HG03064 (cell line): ENCODE measurements at regions not wholly inside any gene's neighbourhood (a gene's known extent, or its start where the extent isn't known, plus 50 kb on each side); places are given as distances from the start of the nearest gene placed in this dataset.
"Not testable (repeated sequence)": the region's sequence is repeated elsewhere in the genome, so short reads cannot be mapped to it uniquely, and the experiment has no call there.

ENCODE experiments used
- ATAC-seq: cut with Tn5 transposase; IDR thresholded peaks from one replicate; pipeline ENCODE4 v1.9.1; 2021; ENCODE audit warnings: low read depth; ENCODE audit not compliant: unreplicated experiment

DNA sequence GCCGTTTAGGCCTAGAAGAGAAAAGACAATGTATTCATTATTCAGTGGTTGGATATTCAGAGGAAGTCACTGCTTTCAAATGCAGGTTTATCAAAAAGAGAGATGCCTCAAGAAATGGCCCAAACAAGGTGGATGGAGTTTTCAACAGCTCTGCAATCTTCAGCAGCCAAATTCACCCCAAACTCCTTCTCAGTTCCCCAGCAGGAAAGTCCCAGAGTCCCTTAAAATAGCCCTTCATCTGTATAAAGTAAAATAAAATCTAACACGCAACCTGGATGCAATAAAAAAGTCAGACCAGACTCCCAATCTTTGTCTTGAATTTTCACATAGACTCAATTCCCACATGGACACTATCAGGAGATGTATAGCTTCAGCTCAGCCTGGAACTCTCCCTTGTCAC lies 101.6 kb upstream of the SPATA12 start:
- no peak for ATAC-seq

DNA sequence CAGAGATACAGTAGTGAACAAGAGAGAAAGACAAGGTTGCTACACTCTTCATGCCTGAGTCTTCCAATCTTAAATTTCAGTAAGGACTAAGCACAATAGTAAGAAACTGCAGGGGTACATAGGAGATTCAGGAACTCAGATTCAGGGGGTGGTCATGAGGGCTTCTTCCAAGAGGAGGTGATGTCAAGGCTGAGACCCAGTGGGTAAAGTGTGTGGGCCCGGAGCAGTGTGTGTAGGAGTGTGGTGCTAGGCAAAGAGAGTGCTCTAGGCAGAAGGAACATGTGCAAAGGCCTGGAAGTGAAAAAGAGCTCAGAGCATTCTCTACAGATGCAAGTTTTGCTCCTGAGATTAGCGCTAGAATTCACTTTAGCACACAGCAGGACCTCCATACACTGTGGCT lies 102.9 kb upstream of the SPATA12 start:
- ATAC-seq = no peak

DNA sequence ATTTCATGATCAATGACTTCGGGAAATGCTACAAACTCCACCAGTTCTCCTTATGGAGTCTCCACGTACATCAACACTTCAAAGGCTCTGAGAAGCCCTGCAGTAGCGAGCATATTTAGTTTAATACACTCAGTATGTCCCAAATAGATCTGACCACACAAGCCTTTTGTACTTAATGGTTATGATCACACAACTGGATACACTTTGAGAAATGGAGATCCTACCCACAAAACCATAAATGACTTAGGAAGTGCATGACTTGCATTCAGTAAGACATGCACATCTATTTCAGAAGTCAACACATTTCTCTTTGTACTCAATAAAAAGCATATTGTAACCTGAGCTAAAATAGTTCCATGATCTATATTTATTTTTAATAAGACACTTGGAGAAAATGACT lies 103.6 kb upstream of the SPATA12 start:
- no peak for ATAC-seq

DNA sequence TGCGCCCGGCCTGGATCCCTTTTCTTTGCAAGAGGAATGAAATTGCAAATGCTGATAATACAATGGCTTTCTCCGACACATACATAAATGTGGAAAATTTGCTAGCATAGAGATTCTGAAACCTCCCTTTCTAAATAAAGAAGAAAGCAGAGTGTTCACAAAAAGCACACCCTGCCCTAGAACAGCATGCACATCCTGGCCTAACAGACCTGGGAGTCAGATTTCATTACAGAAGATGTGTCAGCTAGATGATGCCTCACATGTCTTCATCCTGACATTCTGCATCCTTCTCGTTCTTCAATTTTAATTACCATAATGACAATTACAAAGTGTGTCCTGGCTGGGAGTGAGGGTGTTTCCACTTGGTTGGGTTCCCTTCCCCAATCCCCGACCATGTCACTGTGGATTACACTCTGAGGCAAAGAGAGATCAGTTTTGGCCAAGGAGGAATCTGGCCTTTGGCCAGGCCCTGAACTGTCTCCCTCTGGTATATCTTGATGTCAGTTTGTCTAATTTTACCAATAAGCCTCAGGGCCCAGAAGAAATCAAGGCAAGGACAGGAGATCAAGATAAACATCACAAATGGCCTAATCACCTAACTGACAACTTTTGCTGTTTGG lies 104.9 kb upstream of the SPATA12 start:
- no peak for ATAC-seq

DNA sequence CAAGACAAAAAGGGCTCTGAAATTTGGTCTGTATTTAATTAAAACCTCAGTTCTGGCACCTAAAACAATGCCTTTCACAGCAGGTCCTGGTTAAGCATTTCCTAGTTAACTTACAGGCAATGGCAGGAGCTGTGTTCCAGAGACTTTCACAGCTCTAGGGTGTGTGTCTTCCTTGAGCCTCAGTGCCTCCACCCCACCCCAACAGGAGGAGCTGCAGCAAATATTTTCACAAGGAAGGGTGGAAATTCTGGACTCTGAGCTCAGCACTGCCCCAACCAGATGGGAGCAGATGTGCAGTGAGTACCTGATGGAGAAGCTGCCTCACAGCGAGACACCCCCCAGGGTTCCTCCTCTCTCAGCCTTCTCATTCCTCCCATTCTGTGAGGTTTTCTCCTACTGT lies 106.3 kb upstream of the SPATA12 start:
- ATAC-seq = no peak

DNA sequence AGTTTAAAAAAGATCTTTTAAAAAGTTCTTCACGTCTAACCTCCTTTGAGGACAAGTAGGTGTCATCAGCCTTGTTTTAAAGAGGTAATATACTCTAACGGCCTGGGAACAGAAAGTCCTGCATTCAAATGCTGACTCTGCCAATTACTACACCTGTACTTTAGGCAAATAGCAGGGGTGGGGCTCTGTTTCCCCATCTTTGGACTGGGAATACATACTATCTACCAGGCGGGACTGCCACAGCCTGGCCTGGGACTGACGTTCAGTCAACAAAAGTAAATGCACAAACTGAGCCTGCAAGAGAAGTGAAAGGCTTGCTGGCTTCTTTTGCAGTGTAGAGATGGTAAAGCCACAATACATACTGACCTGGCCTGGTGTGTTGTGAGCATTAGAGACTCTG lies 107.6 kb upstream of the SPATA12 start:
- ATAC-seq = no peak

DNA sequence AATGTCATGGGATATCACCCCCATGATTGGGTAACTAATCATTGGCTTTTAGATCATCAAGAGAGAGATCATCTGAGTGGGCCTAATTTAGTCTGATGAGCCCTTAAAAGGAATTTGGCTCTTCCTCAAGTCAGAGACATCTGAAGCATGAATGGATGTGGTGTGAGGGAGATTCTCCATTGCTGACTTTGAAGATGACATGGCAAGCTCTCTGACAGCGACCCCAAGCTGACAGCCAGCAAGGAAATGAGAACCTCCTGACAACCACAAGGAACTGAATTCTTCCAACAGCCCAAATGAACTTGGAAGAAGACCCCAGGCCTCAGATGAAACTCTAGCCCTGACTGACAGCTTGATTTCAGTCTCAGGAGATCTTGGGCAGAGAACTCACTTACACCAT lies 108.4 kb upstream of the SPATA12 start:
- no peak for ATAC-seq

DNA sequence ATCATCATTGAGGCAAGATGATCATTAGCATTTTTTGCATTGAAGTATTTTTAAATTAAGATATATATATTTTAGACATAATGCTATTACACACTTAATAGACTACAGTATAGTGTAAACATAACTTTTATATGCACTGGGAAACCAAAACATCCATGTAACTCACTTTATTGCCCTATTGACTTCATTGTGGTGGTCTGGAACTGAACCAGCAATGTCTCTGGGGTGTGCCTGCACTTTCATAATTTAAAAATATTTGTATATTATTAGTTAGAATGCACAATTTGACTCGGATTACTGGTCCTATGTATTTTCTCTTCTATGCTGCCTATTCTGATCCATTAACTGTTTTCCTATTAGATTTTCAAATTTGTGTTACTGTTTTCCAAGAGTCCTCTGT lies 109.1 kb upstream of the SPATA12 start:
- no peak for ATAC-seq

DNA sequence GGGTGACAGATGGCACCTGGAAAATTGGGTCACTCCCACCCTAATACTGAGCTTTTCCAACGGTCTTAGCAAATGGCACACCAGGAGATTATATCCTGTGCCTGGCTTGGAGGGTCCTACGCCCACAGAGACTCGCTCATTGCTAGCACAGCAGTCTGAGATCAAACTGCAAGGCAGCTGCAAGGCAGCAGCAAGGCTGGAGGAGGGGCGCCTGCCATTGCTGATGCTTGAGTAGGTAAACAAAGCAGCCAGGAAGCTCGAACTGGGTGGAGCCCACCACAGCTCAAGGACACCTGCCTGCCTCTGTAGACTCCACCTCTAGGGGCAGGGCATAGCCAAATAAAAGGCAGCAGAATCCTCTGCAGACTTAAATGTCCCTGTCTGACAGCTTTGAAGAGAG lies 115.1 kb upstream of the SPATA12 start:
- not testable (repeated sequence) for ATAC-seq

DNA sequence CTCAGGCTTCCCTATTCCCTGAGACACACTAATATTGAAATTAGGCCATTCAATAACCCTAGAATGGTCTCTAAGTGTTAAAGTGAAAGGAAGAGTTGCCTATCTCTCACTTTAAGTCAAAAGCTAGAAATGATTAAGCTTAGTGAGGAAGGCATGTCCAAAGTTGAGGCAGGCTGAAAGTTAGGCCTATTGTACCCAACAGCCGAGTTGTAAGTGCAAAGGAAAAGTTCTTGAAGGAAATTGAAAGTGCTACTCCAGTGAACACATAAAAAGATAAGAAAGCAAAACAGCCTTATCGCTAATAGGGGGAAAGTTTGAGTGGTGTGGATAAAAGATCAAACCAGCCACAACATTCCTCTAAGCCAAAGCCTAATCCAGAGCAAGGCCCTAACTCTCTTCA lies 117.9 kb upstream of the SPATA12 start:
- no peak for ATAC-seq

DNA sequence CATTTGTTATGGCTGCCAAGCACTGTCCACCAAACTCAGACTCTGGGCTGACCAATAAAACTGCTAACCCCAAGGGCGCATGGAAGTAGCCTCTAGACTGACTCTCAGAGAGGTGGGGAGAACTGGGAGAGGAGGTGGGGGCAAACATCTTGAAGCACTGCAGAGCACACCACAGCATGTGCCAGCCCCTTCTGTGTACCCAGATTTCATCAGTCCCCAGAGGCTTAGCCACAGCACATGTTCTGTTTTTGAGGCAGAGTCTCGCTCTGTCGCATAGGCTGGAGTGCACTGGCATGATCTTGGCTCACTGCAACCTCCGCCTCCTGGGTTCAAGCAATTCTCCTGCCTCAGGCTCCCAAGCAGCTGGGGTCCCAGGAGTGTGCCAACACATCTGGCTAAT lies 119.5 kb upstream of the SPATA12 start:
- ATAC-seq = no peak

DNA sequence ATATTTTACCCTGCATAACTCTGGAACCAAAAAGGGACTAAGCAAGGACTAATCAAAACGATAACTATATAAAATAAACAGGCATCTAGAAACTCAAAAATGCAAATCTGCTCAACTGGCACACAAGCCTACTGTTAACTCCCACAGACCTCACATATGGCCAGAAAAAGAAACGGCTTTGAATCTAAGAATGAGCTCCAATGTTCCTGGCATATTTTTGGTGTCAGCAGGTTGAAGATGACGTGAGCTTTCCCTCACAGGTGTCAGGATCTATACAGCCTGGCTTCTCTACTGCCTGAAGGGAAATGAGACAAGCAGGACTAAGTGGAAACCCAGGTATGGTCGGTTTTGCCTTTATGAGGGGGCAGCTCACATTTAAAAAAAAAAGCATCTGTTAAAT lies 120.1 kb upstream of the SPATA12 start:
- no peak for ATAC-seq

DNA sequence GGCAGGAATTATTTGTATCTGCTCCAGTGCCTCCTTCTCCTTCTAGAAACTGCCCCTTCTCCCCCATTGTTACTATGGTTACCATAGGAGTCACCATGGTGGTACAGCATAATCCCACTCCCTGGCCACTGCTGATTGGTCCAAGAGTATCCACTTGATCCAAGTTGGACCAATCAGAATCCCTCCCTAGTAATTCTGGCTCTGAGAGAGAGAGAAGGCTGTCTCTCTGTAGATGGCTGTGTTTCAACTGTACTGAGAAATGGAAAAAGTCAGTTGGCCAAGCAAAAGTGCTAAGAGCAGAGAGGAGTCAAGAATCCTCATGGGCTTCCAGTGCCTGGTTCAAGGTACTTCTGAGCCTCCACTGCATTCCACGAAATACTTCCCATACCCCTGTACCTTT lies 120.6 kb upstream of the SPATA12 start:
- no peak for ATAC-seq

DNA sequence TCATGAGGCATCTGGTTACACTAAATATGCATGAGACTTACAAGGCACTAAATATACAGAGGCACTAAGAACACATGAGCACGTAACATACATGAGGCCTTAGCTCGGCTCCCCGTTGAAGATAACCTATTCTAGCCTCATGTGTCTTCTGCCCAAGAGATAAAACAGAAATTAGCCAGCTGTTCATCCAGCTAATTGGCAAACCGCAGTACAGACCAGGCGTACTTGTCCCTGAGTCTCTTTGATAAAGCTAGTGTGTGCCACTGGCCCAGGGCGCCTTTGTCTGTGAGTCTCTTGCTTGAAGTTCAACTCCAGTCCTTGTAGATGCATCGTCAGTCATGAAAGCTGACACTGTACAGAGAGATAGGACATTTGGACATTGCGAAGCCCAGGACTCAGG lies 121.9 kb upstream of the SPATA12 start:
- no peak for ATAC-seq

DNA sequence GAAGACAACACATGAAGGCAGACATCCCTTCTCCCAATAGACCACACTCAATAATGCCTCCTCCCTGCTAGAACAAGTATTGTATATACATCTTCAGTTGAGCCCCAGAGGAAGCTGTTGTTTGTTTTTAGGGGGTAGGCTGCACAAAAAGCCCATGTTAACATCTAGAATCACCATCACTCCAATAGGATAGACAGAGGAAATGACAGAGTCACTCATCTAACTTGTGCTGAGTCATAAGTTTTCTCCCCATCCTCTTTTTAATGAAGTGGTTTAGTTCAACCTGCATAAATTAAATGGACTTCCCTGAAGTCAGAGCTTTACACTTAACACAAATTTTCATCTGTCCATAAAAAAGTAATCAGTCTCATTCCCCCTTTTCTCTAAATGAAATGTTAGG lies 122.9 kb upstream of the SPATA12 start:
- ATAC-seq = no peak

DNA sequence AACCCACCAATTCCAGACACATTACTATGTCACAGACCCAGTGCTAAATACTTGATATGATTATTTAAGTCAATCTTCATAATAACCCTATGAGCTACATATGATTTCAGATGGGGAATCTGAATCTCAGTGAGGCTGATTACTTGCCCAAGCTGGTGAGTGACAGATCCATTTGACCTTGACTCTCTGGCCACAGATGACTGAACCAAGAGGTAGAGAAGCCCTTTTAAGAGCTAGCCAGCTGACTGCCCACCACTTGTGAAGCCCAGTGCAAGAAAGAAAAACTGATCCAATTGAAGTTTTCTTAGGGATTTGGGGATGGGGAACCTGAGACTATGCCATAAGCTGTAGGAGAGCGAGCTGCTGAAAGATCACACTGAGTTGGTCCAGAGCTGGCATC lies 124.7 kb upstream of the SPATA12 start:
- ATAC-seq = no peak

DNA sequence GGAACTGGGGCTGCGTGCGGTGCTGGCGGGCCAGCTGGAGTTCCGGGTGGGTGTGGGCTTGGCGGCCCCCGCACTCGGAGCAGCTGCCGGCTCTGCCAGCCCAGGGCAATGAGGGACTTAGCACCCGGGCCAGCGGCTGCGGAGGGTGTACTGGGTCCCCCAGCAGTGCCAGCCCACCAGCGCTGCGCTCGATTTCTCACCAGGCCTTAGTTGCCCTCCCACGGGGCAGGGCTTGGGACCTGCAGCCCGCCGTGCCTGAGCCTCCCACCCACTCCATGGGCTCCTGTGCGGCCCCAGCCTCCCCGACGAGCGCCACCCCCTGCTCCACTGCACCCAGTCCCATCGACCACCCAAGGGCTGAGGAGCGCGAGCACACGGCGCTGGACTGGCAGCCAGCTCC lies 126.0 kb upstream of the SPATA12 start:
- not testable (repeated sequence) for ATAC-seq

DNA sequence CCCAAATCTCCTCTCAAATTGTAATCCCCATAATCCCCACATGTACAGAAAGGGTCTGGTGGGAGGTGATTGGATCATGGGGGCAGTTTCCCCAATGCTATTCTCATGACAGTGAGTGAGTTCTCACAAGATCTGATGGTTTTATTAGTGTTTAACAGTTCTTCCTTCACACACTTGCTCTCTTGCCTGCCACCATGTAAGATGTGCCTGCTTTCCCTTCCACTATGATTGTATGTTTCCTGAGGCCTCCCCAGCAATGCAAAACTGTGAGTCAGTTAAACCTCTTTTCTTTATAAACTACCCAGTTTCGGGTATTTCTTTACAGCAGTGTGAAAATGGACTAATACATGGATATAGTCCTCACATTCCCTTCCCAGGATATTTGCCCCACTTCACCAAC lies 126.7 kb upstream of the SPATA12 start:
- no peak for ATAC-seq

DNA sequence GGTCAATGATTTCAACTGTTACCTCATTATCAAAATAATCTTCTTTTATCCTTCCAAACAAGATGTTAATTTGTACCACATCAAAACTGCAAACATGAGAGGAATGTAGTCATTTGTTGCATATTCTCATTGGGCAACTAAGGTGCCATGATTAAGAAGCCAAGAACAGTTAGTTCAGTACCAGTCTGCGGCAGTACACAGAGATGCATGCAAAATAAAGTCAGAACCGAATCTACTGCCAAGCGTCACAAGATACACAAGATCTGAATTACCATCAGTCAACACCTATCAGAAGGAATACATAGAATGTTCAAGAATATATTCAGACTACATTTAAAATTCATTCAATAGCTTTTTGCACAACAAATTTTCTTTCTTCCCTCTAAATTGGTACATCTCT lies 127.6 kb upstream of the SPATA12 start:
- no peak for ATAC-seq

DNA sequence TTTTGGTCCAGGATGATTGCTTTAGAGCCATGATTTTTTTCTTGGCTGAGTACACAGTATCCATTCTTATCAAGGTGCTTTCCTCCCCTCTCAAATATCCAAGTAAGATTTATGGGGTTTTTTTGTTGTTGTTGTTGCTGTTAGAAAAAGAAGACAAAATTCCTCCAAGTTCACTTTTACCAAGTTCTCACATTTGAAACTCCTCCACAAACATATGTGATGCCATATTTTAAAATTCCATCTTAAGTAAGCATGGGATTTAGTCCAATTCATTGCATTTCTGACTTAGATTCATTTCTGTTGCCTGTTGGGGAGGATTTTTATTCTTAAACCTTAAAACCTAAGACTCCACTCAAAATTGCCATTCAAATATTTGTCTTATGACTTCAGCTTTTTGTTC lies 128.6 kb upstream of the SPATA12 start:
- no peak for ATAC-seq

DNA sequence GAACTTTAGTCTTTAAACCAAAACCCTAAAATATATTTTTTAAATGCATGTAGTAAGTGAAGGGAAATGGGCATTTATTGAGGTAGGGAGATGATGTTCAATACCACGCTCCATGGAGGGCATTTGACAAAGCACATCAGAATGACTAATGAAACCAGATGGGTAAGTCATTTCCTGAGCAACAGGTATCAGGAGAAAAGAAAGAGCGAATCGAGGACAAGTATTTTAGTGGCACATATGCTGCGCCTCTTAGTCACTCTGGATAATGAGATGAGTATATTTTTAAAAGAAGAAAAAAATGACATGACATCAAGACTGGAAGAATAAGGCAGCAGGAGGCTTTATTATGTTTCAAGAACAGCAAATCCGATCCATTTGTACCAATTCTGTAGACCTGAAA lies 129.0 kb upstream of the ARHGEF3 start:
- ATAC-seq = no peak

DNA sequence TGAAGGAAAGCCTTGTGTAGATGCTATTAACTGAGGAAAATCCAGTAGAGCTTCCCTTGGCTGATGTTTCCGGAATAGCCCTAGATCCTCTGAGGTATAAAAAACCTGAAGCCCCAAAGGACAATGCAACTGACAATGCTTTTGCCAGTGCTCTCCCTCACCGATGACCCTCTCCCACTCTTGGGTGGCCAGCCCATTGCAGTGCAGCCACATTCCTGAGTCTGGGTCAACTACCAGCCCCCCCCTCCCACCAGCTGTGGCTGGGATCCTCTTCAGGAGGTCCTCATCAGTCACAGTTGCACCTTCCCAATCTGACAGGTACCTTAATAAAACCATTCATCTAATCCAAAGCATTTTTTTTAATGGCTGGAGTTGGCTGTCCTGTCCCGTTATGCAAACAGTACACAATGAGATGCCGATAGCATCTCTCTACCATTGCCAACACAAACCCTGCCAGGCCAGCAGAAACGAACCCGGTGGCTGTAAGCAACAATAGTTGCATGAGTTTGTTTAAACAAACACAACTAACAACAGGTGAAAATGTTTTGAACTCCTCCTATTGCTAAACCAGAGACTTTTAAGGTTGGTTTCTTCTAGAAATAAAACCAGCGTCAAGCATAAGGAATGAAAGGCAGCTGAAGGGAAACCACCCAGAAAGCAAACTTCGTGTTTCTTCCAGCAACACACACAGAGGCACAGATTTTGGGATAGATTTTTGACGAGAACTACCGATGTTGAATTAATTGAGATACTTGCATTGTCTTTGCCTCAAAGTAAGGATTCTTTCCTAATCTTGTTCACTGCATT lies 128.3 kb upstream of the ARHGEF3 start:
- ATAC-seq = no peak
